ENCODE measurements at regions not wholly inside any gene's neighbourhood (a gene's known extent, or its start where the extent isn't known, plus 50 kb on each side); places are given as distances from the start of the nearest gene placed in this dataset.
"Not testable (repeated sequence)": the region's sequence is repeated elsewhere in the genome, so short reads cannot be mapped to it uniquely, and the experiment has no call there.

DNA sequence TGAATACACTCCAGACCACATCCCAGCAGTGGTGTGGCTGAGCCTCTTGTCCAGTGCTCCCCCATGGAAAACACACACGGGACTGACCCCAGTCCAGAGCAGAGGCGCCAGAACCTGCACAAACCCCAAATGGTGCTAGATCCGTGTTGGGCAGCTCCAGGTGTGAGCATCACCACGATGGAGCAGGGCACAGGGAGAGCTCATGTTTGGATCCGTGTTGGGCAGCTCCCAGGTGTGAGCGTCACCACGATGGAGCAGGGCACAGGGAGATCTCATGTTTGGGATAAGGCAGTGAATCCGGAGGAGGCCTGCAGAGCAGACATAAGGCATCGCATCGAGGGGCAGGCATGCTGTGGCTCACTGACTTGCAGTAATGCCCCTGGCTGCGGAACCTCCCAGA lies 460.0 kb upstream of the MYT1L start:
- H3K9me3 Mint-ChIP-seq, result no peaks in the 10 kb centered on the region
- intact Hi-C loops (cut with micrococcal nuclease), result no loop called here
- peaks cover 4% of the 10 kb centered on the region for H3K27me3 Mint-ChIP-seq (ENCODE audit: low read depth)
- H3K27ac Mint-ChIP-seq, result no peak overlapping the region
- no peaks in the 10 kb centered on the region for H3K4me1 Mint-ChIP-seq (ENCODE audit: low read depth)
- CTCF ChIA-PET, result no interaction called here
- H3K36me3 Mint-ChIP-seq (ENCODE audit: low read depth), result no peaks in the 10 kb centered on the region
- H3K4me3 Mint-ChIP-seq, result no peak overlapping the region
- DNase-seq, result no peak

DNA sequence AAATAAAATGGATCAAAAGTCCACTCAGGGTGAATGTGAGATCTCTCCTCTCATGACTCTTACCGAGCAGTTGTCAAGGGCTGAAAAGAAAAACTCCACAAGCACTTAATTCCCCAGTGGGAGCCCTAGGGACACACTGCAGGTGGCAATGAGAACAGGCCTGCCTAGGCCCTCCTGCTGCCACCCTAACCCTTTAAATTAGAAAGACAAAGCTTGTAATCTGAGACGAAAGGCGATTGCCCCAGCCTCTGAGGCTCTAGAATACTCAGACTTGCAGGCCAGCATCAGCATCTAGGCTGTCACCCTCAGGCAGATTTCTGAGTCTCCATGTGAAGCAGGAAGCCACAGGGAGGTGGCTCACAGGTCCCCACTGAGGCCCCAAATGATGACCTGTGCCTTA lies 457.0 kb upstream of the MYT1L start:
- DNase-seq, result no peak
- Mint-ChIP-seq H3K27ac (no peak overlapping the region), H3K9me3 (no peaks in the 10 kb centered on the region), H3K36me3 (ENCODE audit: low read depth) (no peaks in the 10 kb centered on the region), H3K27me3 (ENCODE audit: low read depth) (peaks cover 6% of the 10 kb centered on the region), H3K4me3 (no peak overlapping the region), H3K4me1 (ENCODE audit: low read depth) (no peaks in the 10 kb centered on the region)
- CTCF ChIA-PET, result no interaction called here
- intact Hi-C loops (cut with micrococcal nuclease), result no loop called here

DNA sequence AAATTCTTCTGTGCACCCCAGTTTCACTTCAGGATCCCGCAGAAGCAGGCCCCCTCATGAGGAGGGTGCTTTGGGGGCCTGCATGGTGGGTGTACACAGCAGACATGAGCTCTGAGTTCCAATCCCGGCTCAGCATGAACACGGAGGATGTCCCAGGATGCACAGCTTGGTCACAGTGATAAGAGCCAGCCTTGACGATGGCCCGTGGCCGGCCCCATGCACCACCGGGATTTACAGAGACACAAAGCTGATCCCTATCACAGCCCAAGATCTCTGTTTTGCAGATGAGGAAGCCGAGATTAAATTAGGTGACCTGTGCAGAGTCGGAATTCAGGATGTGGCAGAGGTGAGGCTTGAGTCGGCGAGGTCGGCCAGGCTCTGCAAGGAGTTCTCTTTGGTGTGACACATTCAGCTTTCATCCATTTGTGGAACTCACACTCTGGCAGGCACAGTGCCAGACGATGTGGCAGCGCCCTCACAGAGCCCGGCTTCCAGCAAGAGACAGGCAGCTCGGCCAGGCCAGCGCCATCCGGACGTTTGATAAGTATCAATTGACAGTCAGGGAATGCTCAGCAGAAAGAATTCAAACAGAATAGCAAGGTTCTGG lies 456.3 kb upstream of the MYT1L start:
- intact Hi-C loops (cut with micrococcal nuclease), result no loop called here
- H3K27me3 Mint-ChIP-seq (ENCODE audit: low read depth), result peaks cover 8% of the 10 kb centered on the region
- no peak overlapping the region for H3K4me3 Mint-ChIP-seq
- H3K27ac Mint-ChIP-seq, result no peak overlapping the region
- no peak for DNase-seq
- CTCF ChIA-PET, result no interaction called here
- H3K4me1 Mint-ChIP-seq (ENCODE audit: low read depth), result no peaks in the 10 kb centered on the region
- H3K36me3 Mint-ChIP-seq (ENCODE audit: low read depth), result no peaks in the 10 kb centered on the region
- no peaks in the 10 kb centered on the region for H3K9me3 Mint-ChIP-seq

DNA sequence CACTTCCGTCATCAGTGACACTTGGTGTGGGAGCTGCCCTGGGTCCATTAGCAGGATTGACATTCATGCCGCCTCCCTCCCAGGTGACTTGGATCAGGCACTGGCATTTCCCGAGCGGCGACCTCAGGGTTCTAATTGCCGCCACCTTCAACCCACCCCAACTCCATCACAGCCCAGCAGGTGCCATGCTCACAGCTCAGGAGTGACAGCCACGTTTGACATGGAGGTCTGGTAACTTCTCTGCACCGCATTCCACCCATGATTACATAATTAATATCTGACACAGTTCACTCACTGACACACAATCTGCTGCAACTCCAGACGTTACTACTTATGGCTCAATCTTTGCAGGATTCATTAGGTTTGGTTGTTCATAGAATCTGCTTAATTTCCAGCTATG lies 450.9 kb upstream of the MYT1L start:
- no peaks in the 10 kb centered on the region for H3K4me1 Mint-ChIP-seq (ENCODE audit: low read depth)
- peaks cover 14% of the 10 kb centered on the region for H3K9me3 Mint-ChIP-seq
- CTCF ChIA-PET, result no interaction called here
- no peak overlapping the region for H3K27ac Mint-ChIP-seq
- no peak for DNase-seq
- peaks cover 8% of the 10 kb centered on the region for H3K27me3 Mint-ChIP-seq (ENCODE audit: low read depth)
- H3K4me3 Mint-ChIP-seq, result no peak overlapping the region
- no peaks in the 10 kb centered on the region for H3K36me3 Mint-ChIP-seq (ENCODE audit: low read depth)
- intact Hi-C loops (cut with micrococcal nuclease), result no loop called here

DNA sequence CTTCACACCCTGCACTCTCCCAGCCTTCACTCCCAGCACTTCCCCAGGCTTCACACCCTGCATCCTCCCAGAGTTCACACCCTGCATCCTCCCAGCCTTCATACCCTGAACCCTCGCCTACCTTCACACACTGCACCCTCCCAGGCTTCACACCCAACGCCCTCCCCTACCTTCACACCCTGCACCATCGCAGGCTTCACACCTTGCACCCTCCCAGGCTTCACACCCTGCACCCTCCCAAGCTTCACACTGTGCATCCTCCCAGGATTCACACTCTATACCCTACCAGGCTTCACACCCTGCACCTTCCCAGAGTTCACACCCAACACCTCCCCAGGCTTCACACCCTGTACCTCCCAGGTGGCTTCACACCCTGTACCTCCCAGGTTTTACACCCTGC lies 448.7 kb upstream of the MYT1L start:
- Mint-ChIP-seq H3K9me3 (peaks cover 14% of the 10 kb centered on the region), H3K27ac (no peak overlapping the region), H3K4me1 (ENCODE audit: low read depth) (no peaks in the 10 kb centered on the region), H3K36me3 (ENCODE audit: low read depth) (no peaks in the 10 kb centered on the region), H3K27me3 (ENCODE audit: low read depth) (peaks cover 5% of the 10 kb centered on the region), H3K4me3 (no peak overlapping the region)
- intact Hi-C loops (cut with micrococcal nuclease), result no loop called here
- DNase-seq, result no peak
- CTCF ChIA-PET, result no interaction called here

DNA sequence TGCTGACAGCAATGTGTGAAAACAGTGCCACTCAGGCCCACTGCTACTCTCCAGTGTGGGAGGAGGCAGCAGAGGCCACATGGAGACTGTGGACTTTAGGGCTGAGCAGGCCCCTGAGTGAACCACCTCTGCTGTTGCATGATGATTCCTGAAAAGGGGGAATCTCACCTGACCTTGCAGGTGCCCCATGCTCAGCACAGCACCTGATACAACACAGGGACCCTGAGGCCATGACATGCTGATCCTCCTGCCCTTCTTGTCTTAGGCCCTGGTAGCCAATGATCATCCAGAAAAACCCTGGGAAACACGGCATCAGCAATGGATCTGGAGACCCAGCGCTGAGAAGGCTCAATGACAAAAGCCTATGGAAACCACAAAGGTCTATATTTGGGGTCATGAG lies 446.8 kb upstream of the MYT1L start:
- CTCF ChIA-PET, result no interaction called here
- H3K9me3 Mint-ChIP-seq, result peaks cover 14% of the 10 kb centered on the region
- H3K4me1 Mint-ChIP-seq (ENCODE audit: low read depth), result no peaks in the 10 kb centered on the region
- H3K4me3 Mint-ChIP-seq, result no peak overlapping the region
- intact Hi-C loops (cut with micrococcal nuclease), result no loop called here
- H3K27ac Mint-ChIP-seq, result no peak overlapping the region
- H3K36me3 Mint-ChIP-seq (ENCODE audit: low read depth), result no peaks in the 10 kb centered on the region
- H3K27me3 Mint-ChIP-seq (ENCODE audit: low read depth), result peaks cover 2% of the 10 kb centered on the region
- DNase-seq, result no peak

DNA sequence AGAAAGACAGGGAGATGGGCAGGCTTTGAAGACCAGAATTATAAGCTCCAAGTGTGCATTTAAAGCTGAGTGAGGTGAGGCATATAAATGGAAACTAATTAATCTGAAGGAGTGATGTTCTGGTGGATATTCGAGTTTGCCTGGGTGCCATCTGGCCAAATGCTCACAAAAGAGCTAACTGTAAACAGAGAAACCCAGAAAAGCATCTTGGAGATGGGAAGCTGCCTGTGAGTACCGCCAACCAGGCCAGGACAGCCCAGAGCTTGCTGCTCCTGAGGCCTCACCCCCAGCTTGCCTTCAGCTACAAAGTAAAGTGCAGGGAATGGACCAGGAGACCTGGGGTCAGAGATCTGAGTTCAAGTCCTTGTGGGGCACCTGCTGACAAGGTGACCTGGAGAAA lies 446.1 kb upstream of the MYT1L start:
- Mint-ChIP-seq H3K27me3 (ENCODE audit: low read depth) (no peaks in the 10 kb centered on the region), H3K9me3 (peaks cover 14% of the 10 kb centered on the region), H3K4me3 (no peak overlapping the region), H3K27ac (no peak overlapping the region), H3K36me3 (ENCODE audit: low read depth) (no peaks in the 10 kb centered on the region), H3K4me1 (ENCODE audit: low read depth) (no peaks in the 10 kb centered on the region)
- intact Hi-C loops (cut with micrococcal nuclease), result no loop called here
- no peak for DNase-seq
- CTCF ChIA-PET, result no interaction called here

DNA sequence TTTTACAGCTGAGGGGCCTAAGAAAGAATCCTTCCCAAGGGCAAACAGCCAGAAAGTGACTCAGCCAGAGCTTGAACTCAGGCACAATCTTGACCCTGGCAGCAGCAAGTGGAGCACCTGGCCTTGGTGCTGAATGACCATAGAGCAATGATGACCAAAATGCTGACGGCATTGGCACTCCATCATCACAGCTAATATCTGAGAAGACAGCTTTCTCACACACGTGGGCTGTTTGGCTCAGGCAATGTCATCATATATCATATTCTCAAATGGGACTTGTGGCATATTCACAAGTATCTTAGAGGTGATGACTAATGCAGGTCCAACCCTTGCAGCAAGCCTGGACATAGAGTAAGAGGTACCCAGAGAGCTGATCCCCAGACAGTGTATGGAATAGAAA lies 443.9 kb upstream of the MYT1L start:
- intact Hi-C loops (cut with micrococcal nuclease), result no loop called here
- Mint-ChIP-seq H3K36me3 (ENCODE audit: low read depth) (no peaks in the 10 kb centered on the region), H3K4me3 (no peak overlapping the region), H3K27ac (no peak overlapping the region), H3K27me3 (ENCODE audit: low read depth) (no peaks in the 10 kb centered on the region), H3K4me1 (ENCODE audit: low read depth) (no peaks in the 10 kb centered on the region), H3K9me3 (peaks cover 2% of the 10 kb centered on the region)
- CTCF ChIA-PET, result no interaction called here
- DNase-seq, result no peak

DNA sequence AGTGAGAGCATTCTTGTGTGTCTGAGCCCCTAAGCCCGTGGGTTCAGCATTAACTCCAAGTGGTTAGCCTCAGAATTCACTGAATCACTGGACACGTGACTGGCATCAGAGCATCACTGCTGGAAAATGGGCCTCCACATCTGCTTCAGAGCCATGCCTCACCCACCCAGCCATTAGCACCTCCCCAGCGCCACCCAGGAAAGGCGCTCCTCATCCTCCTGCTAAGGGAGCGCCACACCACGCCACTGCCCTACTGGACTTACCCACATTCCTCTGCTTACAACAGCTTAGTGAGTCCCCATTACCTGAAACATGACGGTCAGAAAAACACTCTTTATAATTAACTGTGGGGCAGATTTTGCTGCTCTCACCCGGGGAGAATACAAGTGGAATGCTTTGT lies 442.6 kb upstream of the MYT1L start:
- no peak overlapping the region for H3K4me3 Mint-ChIP-seq
- no peaks in the 10 kb centered on the region for H3K27me3 Mint-ChIP-seq (ENCODE audit: low read depth)
- intact Hi-C loops (cut with micrococcal nuclease), result no loop called here
- no peaks in the 10 kb centered on the region for H3K4me1 Mint-ChIP-seq (ENCODE audit: low read depth)
- no peaks in the 10 kb centered on the region for H3K9me3 Mint-ChIP-seq
- DNase-seq, result no peak
- no peak overlapping the region for H3K27ac Mint-ChIP-seq
- H3K36me3 Mint-ChIP-seq (ENCODE audit: low read depth), result no peaks in the 10 kb centered on the region
- CTCF ChIA-PET, result no interaction called here

DNA sequence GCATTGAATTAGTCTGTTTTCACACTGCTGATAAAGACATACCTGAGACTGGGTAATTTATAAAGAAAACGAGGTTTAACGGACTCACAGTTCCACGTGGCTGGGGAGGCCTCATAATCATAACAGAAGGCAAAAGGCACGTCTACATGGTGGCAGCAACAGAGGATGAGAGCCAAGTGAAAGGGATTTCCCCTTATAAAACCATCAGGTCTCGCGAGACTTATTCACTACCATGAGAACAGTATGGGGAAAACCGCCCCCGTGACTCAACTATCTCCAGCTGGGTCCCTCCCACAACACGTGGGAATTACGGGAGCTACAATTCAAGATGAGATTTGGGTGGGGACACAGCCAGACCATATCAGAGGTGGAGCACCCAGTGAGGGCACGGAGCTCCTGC lies 442.0 kb upstream of the MYT1L start:
- H3K4me1 Mint-ChIP-seq (ENCODE audit: low read depth); CTCF ChIA-PET; DNase-seq; H3K36me3 Mint-ChIP-seq (ENCODE audit: low read depth); H3K9me3 Mint-ChIP-seq; H3K27ac Mint-ChIP-seq; H3K4me3 Mint-ChIP-seq; H3K27me3 Mint-ChIP-seq (ENCODE audit: low read depth); intact Hi-C loops (cut with micrococcal nuclease): not testable (repeated sequence)

DNA sequence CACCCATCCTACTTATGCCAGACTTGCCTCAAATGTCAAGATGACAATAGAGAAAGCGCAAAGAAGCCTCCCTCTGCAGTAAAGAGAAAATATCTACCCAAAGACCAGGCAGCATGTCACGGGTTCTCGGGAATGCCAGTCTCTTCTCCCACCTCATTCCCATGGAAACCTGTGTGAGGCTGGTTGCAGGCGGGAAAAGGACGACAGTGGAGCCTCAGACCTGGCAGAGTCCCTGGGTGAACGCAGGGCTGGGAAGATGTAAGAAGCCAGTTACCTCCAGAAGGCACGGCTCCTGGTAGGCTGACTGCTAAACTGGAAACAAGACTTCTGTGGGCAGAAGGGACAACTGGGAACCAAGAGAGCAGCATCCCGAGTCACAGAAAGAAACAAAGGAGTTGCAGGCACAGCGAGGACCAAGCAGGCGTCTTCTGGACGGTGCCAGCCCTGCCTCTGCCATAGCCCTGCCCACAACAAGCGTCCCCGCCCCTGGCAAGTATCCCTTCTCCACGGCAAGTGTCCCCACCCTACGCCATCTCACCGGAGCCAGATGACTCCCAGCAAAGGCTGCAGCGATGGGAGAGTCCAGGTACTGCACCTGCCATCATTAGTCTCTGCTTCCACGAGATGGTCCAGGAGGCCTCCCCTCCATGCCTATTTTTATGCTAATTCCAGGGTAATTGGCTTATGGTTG lies 440.8 kb upstream of the MYT1L start:
- Mint-ChIP-seq H3K36me3 (ENCODE audit: low read depth) (no peaks in the 10 kb centered on the region), H3K4me3 (no peak overlapping the region), H3K4me1 (ENCODE audit: low read depth) (no peaks in the 10 kb centered on the region), H3K9me3 (no peaks in the 10 kb centered on the region), H3K27me3 (ENCODE audit: low read depth) (no peaks in the 10 kb centered on the region), H3K27ac (no peak overlapping the region)
- CTCF ChIA-PET, result no interaction called here
- no peak for DNase-seq
- intact Hi-C loops (cut with micrococcal nuclease), result no loop called here

DNA sequence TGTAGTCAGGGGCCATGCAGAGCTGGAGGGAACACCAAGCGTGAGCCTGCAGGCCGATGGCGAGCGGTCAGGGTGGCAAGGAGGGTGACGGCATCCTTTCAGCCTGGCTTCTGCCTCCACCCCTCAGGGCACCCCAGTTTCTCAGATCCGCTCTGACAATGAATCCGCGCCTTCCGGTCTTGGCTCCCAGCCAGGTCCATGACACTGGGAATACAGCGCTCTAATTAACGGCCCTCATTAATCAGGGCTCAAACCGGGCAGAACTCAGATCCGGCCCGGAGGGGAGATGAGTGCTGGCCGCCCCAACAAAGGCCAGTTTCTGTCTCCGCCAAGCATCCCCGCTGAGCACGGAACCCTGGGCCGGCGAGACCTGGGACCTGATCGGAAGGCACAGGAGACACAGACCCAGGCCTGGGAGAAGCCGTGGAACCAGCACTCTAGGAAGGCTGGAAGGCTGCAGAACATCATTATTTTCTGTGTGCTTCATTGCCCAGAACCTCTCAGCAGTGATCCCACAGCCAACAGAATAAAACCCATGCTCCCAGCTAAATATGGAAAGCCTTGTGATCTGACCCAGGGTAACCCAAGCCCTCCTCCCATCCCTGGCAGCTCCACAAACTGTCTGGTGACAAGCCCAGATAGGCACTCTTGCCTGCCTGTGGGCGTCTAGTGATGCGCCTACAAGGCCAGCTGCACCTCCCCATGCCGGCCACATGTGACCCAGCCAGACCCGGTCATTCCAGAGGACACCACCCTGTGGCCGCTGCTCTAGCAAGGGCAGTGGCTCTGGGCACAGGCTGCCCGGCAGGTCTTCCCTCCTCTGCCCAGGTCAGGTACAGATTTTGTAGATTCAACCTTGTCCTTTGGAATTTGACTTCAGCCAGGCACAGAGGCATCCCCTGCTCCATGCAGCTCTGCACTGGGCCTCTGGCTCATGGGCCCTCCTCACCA lies 438.7 kb upstream of the MYT1L start:
- no peaks in the 10 kb centered on the region for H3K9me3 Mint-ChIP-seq
- no peak overlapping the region for H3K4me3 Mint-ChIP-seq
- CTCF ChIA-PET, result interaction anchor here (0.6 kb wide), 1 partner anchor 136 kb away, joined by 4 read pairs; no protein-coding TSS in a partner anchor
- no peaks in the 10 kb centered on the region for H3K36me3 Mint-ChIP-seq (ENCODE audit: low read depth)
- intact Hi-C loops (cut with micrococcal nuclease), result no loop called here
- no peaks in the 10 kb centered on the region for H3K4me1 Mint-ChIP-seq (ENCODE audit: low read depth)
- no peak for DNase-seq
- no peaks in the 10 kb centered on the region for H3K27me3 Mint-ChIP-seq (ENCODE audit: low read depth)
- no peak overlapping the region for H3K27ac Mint-ChIP-seq

DNA sequence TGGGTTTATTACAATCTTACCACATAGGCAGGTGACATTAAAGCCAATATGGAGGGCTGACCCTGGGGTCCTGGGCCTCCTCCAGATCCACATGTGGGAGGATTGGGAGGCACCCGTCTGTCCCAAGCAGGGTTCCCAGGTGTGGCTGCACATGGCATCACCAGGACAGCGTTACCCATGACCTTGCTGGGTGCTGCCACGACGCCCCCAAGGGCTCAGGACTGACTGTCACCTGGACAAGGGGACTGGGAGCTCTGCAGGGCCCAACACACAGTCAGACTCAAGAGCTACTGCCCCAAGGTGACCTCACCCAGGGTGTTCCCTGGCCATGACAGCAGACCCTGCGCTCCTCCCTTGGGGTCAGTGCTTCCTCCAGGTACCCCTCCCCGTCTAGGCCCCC lies 437.4 kb upstream of the MYT1L start:
- Mint-ChIP-seq H3K4me1 (ENCODE audit: low read depth) (no peaks in the 10 kb centered on the region), H3K4me3 (no peak overlapping the region), H3K27me3 (ENCODE audit: low read depth) (no peaks in the 10 kb centered on the region), H3K36me3 (ENCODE audit: low read depth) (no peaks in the 10 kb centered on the region), H3K27ac (no peak overlapping the region), H3K9me3 (no peaks in the 10 kb centered on the region)
- DNase-seq, result no peak
- intact Hi-C loops (cut with micrococcal nuclease), result no loop called here
- CTCF ChIA-PET, result no interaction called here

All from activated naive CD4-positive, alpha-beta T cell treated with anti-CD3 and anti-CD28 coated beads for 36 hours (primary cell).